WI38 (cell line): ENCODE measurements at regions not wholly inside any gene's neighbourhood (a gene's known extent, or its start where the extent isn't known, plus 50 kb on each side); places are given as distances from the start of the nearest gene placed in this dataset.
"Not testable (repeated sequence)": the region's sequence is repeated elsewhere in the genome, so short reads cannot be mapped to it uniquely, and the experiment has no call there.

Experiments used
- H3K4me3 ChIP-seq: 2 replicates; pipeline ENCODE4 v1.5.1; 2011; ENCODE audit warnings: low read depth, mild to moderate bottlenecking, control low read depth, low read length
- TF ChIP-seq, protein P1 (sequence below): IDR thresholded peaks from 2 replicates; pipeline ENCODE4 v1.5.1; 2012; ENCODE audit warnings: low read depth, mild to moderate bottlenecking, control low read depth, low read length

DNA sequence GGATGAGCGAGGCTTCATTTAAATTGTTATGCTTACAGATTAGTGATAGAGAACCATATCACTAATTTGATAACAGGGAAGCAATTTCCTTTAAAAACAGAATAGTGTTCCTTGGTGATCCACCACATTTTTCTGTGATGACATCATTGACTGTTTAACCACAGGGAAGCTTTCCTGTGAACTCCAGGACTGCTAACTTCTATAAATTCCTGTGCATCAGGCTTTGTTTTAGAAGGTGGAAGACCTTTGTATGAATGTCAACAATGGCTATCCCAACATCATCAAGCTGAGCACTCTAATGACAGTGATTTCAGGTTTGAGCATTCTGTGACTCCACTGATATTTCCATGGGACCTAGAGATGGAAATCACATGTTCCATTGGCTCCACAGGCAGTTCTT, 177.1 kb downstream of the RMST start:
- TF ChIP-seq, protein P1, sequence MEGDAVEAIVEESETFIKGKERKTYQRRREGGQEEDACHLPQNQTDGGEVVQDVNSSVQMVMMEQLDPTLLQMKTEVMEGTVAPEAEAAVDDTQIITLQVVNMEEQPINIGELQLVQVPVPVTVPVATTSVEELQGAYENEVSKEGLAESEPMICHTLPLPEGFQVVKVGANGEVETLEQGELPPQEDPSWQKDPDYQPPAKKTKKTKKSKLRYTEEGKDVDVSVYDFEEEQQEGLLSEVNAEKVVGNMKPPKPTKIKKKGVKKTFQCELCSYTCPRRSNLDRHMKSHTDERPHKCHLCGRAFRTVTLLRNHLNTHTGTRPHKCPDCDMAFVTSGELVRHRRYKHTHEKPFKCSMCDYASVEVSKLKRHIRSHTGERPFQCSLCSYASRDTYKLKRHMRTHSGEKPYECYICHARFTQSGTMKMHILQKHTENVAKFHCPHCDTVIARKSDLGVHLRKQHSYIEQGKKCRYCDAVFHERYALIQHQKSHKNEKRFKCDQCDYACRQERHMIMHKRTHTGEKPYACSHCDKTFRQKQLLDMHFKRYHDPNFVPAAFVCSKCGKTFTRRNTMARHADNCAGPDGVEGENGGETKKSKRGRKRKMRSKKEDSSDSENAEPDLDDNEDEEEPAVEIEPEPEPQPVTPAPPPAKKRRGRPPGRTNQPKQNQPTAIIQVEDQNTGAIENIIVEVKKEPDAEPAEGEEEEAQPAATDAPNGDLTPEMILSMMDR: no peak
- H3K4me3 ChIP-seq: no peak overlapping the region

- TF ChIP-seq, protein P1: no peak
- H3K4me3 ChIP-seq: no peak overlapping the region
Measured at GRCh38 chr12:97640826-97641225, 178.2 kb downstream of the RMST start.

- H3K4me3 ChIP-seq: no peak overlapping the region
- TF ChIP-seq, protein P1: no peak
Measured at GRCh38 chr12:97642911-97643310, 180.3 kb downstream of the RMST start.

DNA sequence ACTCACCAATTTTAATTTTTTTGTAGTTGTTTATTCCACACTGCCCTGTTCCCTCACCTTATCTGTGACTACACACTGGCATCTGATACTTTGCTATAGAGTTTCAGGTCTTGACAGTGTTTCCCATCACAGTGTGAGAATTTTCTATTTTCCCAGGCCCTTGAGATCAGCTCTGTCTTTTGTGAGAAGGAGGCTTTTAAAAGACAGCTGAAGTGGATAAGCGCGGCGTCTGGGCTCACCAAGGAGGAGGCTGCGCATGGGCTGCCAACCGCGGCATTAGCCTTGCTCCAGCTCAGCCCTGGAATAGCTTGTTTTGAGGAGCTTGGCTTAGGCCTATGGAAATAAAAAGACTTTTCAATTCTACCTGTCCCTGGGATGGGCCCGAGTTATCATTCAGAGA, 181.3 kb downstream of the RMST start:
- TF ChIP-seq, protein P1: no peak
- no peak overlapping the region for H3K4me3 ChIP-seq

- H3K4me3 ChIP-seq: no peak overlapping the region
- TF ChIP-seq, protein P1: no peak
Measured at GRCh38 chr12:97645726-97646125, 183.1 kb downstream of the RMST start.

DNA sequence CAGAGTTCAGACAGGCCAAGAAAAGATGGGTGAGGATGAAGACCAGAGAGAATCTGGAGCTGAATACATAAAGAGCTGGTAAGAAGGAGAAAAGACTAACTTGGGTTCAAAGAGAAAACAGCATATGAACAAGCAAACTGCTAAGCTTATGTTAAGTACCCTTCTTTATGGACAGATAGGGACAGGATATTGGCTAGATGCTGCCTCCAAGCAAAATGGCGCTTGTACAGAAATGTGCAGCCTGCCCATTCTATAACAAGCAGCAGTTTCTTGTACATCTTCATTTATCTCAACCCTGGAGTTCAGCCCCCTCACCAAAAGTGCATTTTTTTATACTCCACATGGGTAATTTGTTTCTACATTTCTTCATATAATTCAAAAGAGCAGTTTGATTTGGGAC, 184.5 kb downstream of the RMST start:
- H3K4me3 ChIP-seq: no peak overlapping the region
- TF ChIP-seq, protein P1: no peak

DNA sequence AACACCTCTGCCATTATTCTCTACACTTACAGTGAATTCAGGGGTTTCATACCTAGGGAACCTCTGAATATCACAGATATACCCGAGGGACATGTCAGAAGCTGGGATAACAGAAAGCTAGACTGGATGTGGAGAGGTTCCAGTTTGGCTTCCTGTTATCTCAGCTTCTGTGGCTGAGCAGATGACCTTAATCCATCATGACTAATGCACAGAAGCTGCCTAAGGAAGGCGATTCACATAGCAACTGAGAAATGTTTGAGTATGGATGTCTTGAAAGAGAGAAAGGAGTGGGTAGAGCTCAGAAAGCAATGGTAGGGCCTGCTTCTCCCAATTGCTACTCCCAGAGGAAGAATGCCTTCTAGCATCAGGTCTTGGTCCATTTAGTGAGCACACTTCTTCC, 187.6 kb downstream of the RMST start:
- TF ChIP-seq, protein P1: no peak
- no peak overlapping the region for H3K4me3 ChIP-seq

DNA sequence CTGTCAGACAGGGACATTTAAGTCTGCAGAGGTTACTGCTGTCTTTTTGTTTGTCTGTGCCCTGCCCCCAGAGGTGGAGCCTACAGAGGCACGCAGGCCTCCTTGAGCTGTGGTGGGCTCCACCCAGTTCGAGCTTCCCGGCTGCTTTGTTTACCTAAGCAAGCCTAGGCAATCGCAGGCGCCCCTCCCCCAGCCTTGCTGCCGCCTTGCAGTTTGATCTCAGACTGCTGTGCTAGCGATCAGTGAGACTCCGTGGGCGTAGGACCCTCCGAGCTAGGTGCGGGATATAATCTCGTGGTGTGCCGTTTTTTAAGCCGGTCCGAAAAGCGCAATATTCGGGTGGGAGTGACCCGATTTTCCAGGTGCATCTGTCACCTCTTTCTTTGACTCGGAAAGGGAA, 193.9 kb downstream of the RMST start:
- not testable (repeated sequence) for H3K4me3 ChIP-seq
